ENCODE measurements at regions not wholly inside any gene's neighbourhood (a gene's known extent, or its start where the extent isn't known, plus 50 kb on each side); places are given as distances from the start of the nearest gene placed in this dataset.

GRCh38 chr1:214850432-214851050 lies 232.0 kb upstream of the KCNK2 start:
- Mint-ChIP-seq H3K9me3 (peaks cover 26% of the 10 kb centered on the region), H3K4me1 (peaks cover 7% of the 10 kb centered on the region), H3K27me3 (ENCODE audit: low read depth) (no peaks in the 10 kb centered on the region), H3K4me3 (no peak overlapping the region), H3K36me3 (peaks cover 7% of the 10 kb centered on the region), H3K27ac (no peak overlapping the region)
- CTCF ChIA-PET: no interaction called here
- DNase-seq (ENCODE audit: low spot score) (no peak), ATAC-seq (no peak)
- TF ChIP-seq ZNF423 (CRISPR knock-in tag; IDR thresholded peaks at IDR 0.05) (no peak), PRRX2 (CRISPR knock-in tag; IDR thresholded peaks at IDR 0.05) (no peak), TCF7 (CRISPR knock-in tag; IDR thresholded peaks at IDR 0.05; ENCODE audit: low read depth) (no peak), ETV6 (CRISPR knock-in tag; IDR thresholded peaks at IDR 0.05) (no peak), ZNF671 (CRISPR knock-in tag; IDR thresholded peaks at IDR 0.05) (no peak), JUN (CRISPR knock-in tag; IDR thresholded peaks at IDR 0.05) (no peak), ZNF532 (CRISPR knock-in tag; IDR thresholded peaks at IDR 0.05; ENCODE audit: borderline replicate concordance) (no peak), NFYB (CRISPR knock-in tag; conservative IDR thresholded peaks at IDR 0.05; ENCODE audit: low read depth) (no peak), CREB1 (CRISPR knock-in tag; IDR thresholded peaks at IDR 0.05) (no peak), ATF1 (CRISPR knock-in tag; IDR thresholded peaks at IDR 0.05) (no peak), NR3C1 (CRISPR knock-in tag; conservative IDR thresholded peaks at IDR 0.05; ENCODE audit: low read depth) (no peak), ATF6 (CRISPR knock-in tag; IDR thresholded peaks at IDR 0.05) (no peak)
- TF ChIP-seq, protein P1, sequence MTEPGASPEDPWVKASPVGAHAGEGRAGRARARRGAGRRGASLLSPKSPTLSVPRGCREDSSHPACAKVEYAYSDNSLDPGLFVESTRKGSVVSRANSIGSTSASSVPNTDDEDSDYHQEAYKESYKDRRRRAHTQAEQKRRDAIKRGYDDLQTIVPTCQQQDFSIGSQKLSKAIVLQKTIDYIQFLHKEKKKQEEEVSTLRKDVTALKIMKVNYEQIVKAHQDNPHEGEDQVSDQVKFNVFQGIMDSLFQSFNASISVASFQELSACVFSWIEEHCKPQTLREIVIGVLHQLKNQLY (CRISPR knock-in tag; IDR thresholded peaks at IDR 0.05): no peak
- TF ChIP-seq, protein P2, sequence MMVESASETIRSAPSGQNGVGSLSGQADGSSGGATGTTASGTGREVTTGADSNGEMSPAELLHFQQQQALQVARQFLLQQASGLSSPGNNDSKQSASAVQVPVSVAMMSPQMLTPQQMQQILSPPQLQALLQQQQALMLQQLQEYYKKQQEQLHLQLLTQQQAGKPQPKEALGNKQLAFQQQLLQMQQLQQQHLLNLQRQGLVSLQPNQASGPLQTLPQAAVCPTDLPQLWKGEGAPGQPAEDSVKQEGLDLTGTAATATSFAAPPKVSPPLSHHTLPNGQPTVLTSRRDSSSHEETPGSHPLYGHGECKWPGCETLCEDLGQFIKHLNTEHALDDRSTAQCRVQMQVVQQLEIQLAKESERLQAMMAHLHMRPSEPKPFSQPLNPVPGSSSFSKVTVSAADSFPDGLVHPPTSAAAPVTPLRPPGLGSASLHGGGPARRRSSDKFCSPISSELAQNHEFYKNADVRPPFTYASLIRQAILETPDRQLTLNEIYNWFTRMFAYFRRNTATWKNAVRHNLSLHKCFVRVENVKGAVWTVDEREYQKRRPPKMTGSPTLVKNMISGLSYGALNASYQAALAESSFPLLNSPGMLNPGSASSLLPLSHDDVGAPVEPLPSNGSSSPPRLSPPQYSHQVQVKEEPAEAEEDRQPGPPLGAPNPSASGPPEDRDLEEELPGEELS (CRISPR knock-in tag; IDR thresholded peaks at IDR 0.05): no peak
- TF ChIP-seq, protein P3, sequence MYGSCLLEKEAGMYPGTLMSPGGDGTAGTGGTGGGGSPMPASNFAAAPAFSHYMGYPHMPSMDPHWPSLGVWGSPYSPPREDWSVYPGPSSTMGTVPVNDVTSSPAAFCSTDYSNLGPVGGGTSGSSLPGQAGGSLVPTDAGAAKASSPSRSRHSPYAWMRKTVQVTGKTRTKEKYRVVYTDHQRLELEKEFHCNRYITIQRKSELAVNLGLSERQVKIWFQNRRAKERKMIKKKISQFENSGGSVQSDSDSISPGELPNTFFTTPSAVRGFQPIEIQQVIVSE (CRISPR knock-in tag; IDR thresholded peaks at IDR 0.05; ENCODE audit: borderline replicate concordance): no peak
- TF ChIP-seq, protein P4, sequence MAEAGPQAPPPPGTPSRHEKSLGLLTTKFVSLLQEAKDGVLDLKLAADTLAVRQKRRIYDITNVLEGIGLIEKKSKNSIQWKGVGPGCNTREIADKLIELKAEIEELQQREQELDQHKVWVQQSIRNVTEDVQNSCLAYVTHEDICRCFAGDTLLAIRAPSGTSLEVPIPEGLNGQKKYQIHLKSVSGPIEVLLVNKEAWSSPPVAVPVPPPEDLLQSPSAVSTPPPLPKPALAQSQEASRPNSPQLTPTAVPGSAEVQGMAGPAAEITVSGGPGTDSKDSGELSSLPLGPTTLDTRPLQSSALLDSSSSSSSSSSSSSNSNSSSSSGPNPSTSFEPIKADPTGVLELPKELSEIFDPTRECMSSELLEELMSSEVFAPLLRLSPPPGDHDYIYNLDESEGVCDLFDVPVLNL (CRISPR knock-in tag; IDR thresholded peaks at IDR 0.05; ENCODE audit: borderline replicate concordance, low read depth): no peak
- TF ChIP-seq, protein P5, sequence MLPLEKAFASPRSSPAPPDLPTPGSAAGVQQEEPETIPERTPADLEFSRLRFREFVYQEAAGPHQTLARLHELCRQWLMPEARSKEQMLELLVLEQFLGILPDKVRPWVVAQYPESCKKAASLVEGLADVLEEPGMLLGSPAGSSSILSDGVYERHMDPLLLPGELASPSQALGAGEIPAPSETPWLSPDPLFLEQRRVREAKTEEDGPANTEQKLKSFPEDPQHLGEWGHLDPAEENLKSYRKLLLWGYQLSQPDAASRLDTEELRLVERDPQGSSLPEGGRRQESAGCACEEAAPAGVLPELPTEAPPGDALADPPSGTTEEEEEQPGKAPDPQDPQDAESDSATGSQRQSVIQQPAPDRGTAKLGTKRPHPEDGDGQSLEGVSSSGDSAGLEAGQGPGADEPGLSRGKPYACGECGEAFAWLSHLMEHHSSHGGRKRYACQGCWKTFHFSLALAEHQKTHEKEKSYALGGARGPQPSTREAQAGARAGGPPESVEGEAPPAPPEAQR (CRISPR knock-in tag; IDR thresholded peaks at IDR 0.05): no peak
- TF ChIP-seq, protein P6, sequence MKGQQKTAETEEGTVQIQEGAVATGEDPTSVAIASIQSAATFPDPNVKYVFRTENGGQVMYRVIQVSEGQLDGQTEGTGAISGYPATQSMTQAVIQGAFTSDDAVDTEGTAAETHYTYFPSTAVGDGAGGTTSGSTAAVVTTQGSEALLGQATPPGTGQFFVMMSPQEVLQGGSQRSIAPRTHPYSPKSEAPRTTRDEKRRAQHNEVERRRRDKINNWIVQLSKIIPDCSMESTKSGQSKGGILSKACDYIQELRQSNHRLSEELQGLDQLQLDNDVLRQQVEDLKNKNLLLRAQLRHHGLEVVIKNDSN (CRISPR knock-in tag; IDR thresholded peaks at IDR 0.05): no peak
- TF ChIP-seq, protein P7, sequence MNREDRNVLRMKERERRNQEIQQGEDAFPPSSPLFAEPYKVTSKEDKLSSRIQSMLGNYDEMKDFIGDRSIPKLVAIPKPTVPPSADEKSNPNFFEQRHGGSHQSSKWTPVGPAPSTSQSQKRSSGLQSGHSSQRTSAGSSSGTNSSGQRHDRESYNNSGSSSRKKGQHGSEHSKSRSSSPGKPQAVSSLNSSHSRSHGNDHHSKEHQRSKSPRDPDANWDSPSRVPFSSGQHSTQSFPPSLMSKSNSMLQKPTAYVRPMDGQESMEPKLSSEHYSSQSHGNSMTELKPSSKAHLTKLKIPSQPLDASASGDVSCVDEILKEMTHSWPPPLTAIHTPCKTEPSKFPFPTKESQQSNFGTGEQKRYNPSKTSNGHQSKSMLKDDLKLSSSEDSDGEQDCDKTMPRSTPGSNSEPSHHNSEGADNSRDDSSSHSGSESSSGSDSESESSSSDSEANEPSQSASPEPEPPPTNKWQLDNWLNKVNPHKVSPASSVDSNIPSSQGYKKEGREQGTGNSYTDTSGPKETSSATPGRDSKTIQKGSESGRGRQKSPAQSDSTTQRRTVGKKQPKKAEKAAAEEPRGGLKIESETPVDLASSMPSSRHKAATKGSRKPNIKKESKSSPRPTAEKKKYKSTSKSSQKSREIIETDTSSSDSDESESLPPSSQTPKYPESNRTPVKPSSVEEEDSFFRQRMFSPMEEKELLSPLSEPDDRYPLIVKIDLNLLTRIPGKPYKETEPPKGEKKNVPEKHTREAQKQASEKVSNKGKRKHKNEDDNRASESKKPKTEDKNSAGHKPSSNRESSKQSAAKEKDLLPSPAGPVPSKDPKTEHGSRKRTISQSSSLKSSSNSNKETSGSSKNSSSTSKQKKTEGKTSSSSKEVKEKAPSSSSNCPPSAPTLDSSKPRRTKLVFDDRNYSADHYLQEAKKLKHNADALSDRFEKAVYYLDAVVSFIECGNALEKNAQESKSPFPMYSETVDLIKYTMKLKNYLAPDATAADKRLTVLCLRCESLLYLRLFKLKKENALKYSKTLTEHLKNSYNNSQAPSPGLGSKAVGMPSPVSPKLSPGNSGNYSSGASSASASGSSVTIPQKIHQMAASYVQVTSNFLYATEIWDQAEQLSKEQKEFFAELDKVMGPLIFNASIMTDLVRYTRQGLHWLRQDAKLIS (CRISPR knock-in tag; IDR thresholded peaks at IDR 0.05; ENCODE audit: borderline replicate concordance): no peak
- POLR2A ChIA-PET: no interaction called here

Measured in WTC11 (cell line).